HG03095 (cell line): ENCODE measurements at regions not wholly inside any gene's neighbourhood (a gene's known extent, or its start where the extent isn't known, plus 50 kb on each side); places are given as distances from the start of the nearest gene placed in this dataset.

ENCODE experiments used
- ATAC-seq: cut with Tn5 transposase; IDR thresholded peaks from one replicate; pipeline ENCODE4 v1.9.1; 2021; ENCODE audit warnings: moderate library complexity; ENCODE audit not compliant: unreplicated experiment

GRCh38 chr4:130131536-130131935 is 1035.6 kb downstream of the C4orf33 start:
- no peak for ATAC-seq

DNA sequence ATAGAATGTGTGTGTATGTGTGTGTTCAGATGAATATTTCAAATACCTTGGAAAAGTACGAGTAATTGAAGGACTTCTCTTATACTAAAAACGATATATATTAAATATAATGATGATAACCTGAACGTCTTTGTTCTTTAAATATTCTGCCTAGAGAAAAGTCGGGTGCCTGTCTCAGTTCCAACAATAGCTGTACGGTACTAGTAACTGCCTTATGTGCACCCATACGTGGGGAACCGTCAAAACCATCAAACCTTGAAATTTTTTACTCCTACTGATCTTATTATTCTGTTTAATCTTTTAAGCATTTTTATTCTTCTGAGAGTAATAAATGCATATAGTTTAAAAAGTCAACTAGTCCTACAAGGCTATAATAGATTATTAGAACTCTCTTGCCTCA is 1045.7 kb downstream of the C4orf33 start:
- ATAC-seq = no peak

DNA sequence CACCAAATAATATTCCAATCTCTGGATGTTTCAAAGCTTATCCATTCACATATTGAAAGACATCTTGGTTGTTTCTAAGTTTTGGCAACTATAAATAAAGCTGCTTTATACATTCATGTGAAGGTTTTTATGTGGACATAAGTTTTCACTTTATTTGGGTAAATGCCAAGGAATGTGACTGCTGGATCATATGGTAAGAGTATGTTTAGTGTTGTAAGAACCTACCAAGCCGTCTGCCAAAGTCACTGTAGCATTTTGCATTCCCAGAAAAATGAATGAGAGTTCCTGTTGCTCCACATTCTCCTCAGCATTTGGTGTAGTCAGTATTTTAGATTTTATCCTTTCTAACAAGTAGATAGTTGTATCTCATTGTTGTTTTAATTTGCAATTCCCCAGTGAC is 1047.7 kb downstream of the C4orf33 start:
- ATAC-seq = no peak

- ATAC-seq = no peak
These were observed 1050.8 kb downstream of the C4orf33 start for GRCh38 chr4:130146773-130147172.

DNA sequence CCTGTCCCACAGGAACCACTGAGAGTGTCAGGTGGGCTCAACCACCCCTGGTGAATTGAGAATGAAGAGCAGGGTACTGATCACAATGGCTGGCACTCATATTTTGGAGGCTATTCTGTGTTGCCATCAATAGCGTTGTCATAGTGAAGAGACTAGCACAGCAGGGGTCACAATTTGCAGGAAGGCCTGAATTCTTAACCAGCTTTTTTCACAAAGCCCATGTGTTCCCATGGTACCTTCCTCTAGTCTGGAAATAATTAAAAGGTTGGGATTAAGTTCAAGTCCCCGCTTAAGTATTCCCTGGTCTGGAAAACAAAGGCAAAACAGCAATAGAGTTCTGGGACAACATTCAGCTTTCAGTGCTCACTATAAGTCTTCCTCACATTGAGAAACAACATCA is 1051.7 kb downstream of the C4orf33 start:
- ATAC-seq = no peak

DNA sequence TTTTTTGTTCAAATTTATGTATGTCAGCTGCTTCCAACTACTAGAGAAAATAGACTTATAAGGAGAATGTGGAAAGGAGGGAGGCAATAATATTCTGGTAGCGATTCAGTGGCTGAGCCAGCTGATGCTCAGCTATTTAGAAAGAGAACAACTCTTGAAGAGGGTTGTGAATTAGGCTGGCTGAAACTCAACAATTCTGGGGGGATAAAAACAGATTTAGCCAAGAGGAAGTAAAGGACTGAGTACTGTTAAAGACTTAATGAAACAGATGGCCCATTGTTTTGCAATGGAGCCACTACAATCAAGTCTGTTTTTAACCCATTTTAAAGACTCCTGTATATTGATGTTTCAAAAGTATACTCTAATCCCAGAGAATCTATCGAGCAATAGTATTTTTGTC is 1058.9 kb downstream of the C4orf33 start:
- ATAC-seq = no peak

DNA sequence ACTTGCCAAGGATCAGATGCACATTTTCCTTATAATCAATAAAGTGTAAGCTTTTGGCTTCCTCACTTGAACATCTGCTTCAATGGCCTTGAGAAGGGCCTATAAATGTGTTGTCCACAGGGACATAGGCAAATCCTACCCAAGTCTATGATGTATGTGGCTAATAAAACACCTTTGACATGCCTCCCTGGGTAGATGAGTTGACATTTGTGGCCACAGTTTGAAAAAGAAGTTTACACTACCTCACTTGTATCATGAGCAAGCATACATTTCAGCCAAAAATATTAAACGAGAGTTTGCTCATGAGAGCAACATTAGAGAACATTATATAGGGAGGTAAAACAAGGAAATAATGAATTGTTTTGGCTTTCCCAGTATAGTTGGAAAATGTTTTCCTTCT is 1067.7 kb downstream of the C4orf33 start:
- ATAC-seq = no peak

GRCh38 chr4:130165381-130165780 is 1069.4 kb downstream of the C4orf33 start:
- no peak for ATAC-seq

DNA sequence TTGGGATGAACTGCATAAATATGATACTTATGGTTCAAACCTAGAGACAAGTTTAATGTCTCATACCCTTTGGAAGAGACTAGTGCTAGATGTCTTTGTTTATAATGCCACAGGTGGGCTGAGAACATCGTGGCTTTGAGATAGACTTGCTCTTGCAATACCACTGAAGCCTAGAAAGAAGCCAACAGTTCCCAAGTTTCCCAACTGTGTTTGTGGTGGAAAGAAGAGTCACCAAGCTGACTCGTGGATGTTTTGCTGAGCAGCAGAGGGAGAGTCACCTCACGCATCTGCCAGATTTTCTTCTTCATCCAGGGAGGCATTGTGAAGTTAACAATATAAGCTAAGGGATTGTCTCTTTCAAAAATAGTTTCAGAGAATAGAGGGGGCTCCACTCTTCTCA is 1076.2 kb downstream of the C4orf33 start:
- ATAC-seq = no peak

- no peak for ATAC-seq
These were observed 1082.2 kb downstream of the C4orf33 start for GRCh38 chr4:130178106-130178505.

GRCh38 chr4:130183096-130183495 is 1087.1 kb downstream of the C4orf33 start:
- ATAC-seq = no peak

DNA sequence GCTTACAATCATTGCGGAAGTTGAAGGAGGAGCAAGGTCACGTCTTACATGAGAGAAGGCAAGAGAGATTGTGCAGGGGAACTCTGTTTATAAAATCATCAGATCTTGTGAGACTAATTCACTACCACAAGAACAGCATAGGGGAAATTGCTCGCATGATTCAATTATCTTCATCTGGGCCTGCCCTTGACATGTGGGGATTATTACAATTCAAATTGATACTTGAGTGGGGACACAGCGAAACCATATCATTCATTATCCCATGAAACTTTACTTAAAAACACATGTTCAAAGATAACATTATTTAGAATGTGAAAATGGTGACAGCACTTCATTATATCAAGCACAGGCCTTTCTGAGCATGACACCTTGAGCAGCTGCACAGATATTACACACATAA is 1087.8 kb downstream of the C4orf33 start:
- no peak for ATAC-seq

DNA sequence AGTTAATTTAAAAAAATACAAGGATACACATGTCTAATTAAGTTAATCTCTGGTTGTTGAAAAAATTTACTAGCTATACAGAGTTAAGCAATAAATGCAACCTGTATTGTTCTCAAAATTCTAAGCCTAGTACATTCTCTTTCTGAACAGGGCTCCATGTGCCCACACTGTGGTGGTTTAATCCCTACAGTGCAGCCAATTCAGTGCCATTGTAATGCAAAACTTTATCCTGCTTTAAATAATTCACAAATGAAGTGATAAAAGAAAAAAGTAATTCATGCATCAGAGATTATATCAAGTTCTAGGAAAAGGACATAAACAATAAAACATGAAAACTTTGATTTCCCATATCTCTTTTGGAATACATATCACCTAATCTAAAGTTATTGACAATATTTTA is 1089.2 kb downstream of the C4orf33 start:
- ATAC-seq = no peak

- ATAC-seq = no peak
These were observed 1091.0 kb downstream of the C4orf33 start for GRCh38 chr4:130186931-130187330.

GRCh38 chr4:130187587-130187986 is 1091.6 kb downstream of the C4orf33 start:
- ATAC-seq = no peak

GRCh38 chr4:130192787-130193186 is 1096.8 kb downstream of the C4orf33 start:
- no peak for ATAC-seq

DNA sequence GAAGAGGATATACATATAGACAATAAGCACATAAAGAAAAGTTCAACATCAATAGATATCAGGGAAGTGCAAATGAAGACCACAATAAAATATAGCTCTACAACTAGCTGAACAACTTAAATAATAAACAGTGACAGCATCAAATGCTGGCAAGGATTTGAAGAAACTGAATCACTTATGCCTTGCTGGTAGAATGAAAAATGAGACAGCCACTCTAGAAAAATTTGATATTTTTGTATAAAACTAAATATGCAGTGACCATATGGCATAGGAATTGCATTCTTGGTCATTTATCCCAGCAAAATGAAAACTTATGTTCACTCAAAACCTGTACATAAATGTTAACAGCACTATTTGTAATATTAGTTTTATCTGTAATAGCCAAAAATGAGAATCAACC is 1102.0 kb downstream of the C4orf33 start:
- ATAC-seq = no peak

- ATAC-seq = no peak
These were observed 1107.6 kb downstream of the C4orf33 start for GRCh38 chr4:130203571-130203970.

DNA sequence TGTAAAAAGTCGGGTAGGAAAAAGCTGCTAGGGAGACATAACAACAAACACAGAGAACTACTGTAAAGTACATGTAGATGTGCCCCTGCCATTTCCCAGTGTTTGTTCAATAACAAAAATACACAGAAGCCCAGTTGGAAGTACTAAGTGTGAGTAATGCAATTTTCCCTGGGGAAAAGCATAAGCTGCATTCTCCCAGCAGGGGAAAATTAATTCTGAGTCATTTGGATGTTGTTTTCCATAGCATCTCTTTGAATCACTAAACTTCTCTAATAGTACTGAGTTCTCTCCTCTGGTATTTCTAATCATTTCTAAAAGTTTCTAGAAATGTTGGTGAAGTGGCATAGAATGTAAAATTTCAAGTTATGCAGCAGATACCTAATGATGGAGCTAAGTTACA is 1114.9 kb downstream of the C4orf33 start:
- no peak for ATAC-seq

GRCh38 chr4:130214268-130214667 is 1118.3 kb downstream of the C4orf33 start:
- ATAC-seq = no peak

DNA sequence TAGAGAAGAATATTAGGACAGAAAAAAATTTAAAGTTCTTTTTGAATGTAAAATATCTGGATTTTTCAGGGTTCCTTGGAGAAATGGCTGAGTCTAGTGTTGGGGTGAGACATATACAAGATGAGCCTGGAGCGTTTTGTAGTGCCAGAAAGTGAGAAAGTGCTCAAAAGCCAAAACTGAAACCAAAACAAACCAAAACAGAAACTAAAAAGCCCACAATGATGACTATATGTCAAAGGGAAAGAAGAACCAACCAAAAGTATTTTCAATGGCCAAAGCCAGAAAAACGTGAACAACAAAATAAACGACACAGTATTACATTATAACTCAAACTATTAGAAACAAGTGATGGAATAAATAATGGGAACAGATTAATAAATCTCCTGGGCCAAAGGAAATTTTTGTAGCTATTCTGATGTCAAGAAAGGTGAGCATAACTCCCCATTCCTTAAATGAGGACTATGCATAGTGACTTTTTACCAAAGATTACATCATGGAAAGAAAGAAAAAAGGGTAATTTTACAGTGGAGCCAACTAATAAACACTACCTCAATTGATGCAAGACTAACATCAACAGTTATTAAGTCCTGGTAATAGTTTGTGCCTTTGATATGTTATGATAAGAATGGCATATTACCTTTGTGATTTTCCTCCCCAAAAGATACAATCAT is 1137.6 kb downstream of the C4orf33 start:
- ATAC-seq = peak; percentile 100

DNA sequence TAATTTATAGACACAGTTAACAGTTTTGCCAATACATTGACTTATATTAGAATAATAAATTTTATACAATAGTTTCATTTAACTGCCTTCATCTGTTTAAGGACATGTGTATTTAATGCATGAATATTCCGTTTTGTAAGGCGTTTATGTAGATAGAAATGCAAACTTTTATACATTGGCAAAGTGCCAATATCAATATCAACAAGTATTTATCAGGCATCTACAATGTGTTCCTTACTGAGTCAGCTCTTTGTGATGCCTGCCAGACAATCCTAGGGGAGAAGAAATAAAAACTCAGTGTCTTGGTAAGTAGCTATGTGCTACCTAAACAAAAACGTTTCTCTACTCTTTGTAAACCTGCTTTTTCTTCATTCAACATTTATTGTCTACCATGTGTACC is 1142.2 kb downstream of the C4orf33 start:
- no peak for ATAC-seq

DNA sequence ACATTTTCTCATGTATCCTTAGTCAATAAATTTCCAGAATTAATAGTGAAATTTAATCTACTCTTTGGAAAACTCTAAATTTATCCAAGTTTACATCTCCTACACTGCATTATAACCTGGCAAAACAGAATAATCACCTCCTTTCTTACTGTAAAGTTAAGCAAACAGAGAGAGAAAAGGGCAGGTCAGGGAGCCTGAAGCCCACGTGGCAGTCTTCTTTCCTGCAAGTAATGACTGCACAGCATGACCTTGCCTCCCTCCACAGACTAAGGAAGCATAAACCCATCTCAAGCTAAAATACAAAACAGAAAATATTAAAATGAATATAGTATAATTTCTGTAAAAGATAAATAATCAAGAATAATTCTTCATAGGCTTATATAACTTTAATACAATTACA is 1153.0 kb downstream of the C4orf33 start:
- no peak for ATAC-seq
